NCI-H1930 (cell line): ENCODE measurements at regions not wholly inside any gene's neighbourhood (a gene's known extent, or its start where the extent isn't known, plus 50 kb on each side); places are given as distances from the start of the nearest gene placed in this dataset.
"Not testable (repeated sequence)": the region's sequence is repeated elsewhere in the genome, so short reads cannot be mapped to it uniquely, and the experiment has no call there.

Source experiments
- DNase-seq, 2 experiments: peaks; one replicate each; lab custom pipeline; 2025; lab: John Stamatoyannopoulos, UW

DNA sequence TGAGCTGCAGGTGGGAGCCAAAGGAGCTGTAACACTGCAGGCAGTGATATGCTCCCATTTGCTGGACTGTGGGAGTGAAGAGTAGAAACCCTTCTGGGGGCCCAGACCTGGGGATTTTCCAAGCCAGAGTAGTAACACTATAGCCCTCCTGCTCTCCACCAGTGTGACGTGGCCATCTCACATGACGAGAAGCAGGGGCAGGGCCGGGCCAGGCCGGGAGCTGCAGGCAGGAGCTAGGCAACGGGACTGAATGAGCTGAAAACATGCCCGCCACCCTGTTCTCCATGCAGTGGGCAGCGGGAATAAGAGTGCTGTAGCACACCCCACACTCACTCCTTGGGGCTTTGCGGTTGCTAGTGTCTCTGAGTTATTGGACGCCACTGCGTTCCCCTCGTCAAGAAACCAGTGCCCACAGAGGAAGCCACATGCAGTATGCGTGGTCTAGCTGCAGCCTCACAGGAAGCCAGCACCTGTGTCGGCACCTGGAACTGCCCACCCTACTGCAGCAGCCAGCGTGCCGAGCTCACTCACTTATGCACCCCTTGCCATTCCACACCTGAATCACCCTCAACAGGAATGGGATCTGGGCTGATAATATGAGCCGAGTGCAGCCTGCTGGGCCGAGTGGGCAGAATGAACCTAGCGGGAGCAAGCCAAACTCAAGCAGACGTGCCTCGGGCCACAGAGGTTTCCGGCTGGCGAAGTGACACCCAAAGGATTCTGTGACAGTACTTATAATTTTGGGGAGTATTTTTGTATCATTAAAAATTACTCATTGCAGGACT lies 1389.6 kb downstream of the KCNT2 start:
- DNase-seq, result no peak

DNA sequence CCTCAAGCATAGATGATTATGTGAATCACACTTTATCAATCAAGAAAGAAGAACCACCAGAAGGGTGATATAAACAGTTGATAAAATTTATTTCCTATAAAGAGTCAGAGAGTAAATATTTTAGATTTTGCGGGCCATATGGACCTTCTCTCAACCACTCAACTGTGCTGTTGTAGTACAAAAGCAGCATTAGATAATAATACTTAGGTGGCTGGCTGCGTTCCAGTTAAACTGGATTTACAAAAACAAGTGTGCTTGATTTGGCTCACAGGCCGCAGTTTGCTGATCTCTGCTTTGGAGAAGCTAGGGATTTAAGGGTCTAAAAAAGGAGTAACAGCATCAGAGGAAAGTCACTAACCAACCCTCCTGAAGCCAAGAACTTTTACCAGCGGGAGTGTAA lies 1406.0 kb downstream of the KCNT2 start:
- DNase-seq, result no peak

DNA sequence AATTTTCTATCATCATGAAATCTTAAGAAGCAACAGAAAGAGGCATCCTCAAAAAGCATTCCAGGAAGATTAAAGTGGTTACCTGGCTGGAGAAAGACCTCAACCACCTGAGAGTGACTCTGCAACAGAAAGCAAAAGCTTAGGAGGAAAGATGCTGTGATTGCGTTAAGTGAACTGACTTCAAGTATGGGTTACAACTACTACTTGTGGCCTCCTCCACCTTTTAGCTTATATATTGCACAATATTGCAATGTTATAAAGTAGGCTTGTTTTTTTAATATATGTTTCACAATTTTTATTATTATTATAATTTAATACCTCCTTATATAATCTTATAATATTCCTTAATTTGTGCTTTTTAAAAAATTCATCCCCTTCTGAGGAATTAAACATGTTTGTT lies 1407.5 kb downstream of the KCNT2 start:
- DNase-seq, result no peak

DNA sequence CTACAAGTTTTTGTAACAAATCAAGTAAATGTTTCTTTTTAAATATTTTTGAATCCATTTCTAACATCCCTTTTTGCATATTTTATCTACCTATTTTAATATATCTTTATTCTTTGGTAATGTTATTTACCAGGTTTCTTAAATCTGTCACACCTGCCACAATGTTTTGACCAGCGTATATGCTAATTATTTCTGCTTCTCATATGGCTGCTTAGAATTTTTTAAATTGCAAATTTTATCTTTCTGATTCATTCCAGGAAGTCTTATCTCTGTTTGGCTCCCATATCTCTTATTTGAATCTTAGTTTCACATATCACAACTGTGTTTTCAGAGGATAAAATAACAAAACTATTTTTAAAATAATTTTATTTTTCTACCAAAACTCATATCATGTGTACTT lies 1411.1 kb downstream of the KCNT2 start:
- DNase-seq, result no peak

DNA sequence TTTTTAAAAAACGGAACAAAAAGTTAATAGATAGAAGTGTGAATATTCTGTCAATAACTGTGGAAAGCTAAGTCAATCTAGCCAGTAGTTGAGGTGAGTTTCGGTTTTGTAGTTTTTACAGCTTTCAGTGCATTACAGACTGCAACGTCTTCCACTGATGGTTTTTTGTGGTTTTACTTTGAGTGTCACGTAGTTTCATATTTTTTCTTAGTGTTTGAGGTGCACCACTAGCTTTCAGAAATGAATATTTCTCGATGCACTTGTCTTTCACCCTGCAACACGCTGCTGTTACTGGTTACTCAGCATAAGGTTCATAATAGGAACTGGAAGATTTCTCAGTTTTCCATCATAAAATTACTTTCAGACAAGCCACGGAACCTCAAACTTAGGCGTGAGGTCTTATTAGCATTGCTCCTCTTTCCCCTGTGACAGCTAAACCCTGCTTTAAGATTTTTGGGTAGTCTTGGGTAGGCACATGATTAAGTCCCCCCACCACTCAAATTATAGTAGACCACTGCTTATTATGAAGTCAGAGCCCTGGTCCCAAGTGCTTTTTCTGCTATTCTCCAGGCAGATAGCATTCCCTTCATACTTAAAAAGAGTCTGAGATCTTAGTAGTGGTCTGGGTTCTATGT lies 1412.7 kb downstream of the KCNT2 start:
- DNase-seq, result no peak

DNA sequence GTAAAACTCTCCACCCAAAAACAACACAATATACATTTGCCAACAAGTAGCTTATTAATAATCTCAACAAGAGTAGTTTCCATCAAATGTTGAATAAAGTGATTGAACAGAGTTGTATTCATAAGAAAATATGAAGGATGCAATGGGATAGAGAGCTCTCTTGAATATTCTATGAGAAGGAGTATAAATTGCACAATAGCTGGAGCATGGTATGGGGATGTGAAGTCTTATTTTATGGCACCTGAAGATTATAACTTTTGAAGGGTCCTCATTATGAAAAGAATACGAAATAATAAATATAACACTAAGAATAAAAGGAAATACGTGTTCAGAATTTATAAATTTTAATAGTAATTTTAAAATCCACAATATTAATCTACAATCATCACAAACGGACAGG lies 1415.1 kb downstream of the KCNT2 start:
- DNase-seq, result no peak

DNA sequence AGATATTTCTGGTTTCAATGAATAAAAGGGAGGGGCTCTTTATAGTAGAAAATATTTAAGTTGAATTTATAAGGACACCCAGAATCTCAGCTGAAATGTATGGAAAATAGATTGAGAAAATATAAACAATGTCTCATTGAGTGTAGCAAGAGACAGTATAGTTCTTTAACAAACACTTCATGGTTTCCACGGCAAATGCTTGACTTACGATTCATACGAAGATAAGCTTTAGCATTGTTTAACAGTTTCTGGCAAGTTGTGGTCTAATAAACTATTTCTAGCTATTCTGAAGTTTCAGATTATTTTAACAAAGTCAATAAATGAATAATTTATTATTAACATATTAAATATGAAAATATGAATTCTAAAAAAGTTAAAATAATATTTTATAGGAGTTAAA lies 1419.4 kb downstream of the KCNT2 start:
- DNase-seq, result no peak

DNA sequence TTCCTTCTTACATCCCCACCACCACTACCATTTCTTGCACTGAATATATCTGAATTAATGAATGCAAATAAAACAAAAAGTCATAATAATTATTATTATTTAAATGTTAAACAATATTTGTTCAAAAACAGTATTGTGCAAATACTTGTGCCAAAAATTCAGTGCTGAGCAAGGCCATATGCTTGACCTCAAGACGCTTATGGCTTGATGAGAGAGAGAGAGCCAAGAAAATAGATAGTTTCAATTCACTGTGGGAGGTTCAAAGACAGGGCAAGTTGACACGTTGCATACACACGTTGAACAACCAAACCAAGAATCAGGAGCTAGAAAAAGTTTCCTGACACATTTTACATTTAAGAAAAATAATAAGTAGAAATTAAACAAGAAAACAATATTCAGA lies 1421.7 kb downstream of the KCNT2 start:
- no peak for DNase-seq

DNA sequence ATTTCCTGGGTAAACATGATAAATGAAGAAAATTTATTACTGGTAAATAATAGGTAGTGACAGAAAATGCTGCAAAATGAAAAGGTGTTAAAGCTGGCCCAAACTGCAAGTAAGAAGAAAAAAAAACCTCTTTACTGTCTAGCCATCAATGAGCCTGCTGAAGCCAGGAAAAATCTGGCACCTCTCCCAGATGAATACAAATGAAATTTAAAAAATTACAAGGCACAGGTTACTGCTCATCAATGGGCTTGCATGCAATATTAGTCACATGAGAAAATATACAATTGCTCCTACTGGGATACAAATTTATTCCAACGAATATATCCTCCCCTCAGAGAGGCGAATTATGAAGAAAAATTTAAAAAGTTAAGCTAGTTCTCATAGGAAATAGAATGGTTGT lies 1422.5 kb downstream of the KCNT2 start:
- DNase-seq, result no peak

DNA sequence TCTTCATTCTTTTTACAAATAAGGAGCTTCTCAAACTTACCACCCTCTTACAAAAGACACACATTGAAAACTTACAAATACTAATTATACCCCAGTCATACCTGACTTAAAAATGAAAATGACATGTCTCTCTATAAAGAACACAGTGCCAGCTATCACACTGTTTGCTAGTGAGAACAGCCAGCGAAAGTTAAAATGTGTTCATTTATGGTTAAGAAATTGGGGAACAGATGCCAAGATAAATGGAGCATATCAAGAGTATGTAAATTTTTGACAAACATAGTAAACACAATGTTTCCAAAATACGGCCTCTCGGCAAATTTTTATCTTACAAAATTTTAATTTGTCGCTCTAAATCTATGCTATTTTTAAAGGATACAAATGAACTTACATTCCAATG lies 1422.9 kb downstream of the KCNT2 start:
- no peak for DNase-seq

DNA sequence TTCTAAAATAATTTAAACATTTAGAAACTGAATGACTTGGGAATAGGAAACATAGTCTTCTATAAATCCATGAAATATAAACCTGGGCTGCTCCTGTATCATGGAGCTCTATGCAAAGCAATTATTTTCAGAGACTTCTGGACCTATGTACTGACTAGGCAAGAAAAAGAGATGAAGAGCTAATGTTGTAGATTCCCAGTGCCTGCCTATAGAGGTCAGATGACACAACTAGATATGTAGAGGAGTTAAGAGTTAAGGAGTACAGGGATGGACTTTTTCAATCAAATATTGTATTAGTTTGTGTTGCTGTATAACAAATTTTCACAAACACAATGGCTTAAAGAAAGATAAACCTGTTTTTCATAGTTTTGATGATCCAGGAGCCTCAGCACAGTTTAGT lies 1434.5 kb downstream of the KCNT2 start:
- DNase-seq, result no peak

DNA sequence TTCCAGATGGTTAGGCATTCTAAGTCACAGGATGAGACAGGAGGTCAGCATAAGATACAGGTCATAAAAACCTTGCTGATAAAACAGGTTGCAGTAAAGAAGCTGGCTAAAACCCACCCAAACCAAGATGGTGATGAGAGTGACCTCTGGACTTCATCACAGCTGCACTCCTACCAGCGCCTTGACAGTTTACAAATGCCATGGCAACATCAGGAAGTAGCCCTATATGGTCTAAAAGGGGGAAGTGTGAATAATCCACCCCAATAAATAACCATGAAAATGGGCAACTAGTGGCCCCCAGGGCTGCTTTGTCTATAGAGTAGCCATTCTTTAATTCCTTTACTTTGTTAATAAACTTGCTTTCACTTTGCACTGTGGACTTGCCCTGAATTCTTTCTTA lies 1448.4 kb downstream of the KCNT2 start:
- not testable (repeated sequence) for DNase-seq

DNA sequence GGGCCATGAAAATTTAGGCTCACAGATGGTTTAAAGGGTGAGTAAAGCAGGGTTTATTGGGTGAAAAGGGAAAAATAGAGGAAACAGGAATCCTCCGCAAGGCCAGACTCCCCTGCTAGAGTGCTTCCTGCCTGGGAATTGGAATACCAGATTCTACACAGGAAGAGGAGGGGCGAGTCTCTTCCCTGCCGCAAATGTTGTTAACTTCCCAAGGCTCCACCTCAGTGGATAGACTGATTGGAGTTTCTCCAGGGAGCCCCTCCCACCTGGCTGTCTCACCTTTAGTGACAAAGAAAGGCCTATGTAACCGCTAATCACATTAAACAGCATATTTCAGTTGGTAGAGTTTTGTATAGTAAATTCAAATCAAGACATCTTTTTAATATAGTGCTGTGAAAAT lies 1450.1 kb downstream of the KCNT2 start:
- no peak for DNase-seq

DNA sequence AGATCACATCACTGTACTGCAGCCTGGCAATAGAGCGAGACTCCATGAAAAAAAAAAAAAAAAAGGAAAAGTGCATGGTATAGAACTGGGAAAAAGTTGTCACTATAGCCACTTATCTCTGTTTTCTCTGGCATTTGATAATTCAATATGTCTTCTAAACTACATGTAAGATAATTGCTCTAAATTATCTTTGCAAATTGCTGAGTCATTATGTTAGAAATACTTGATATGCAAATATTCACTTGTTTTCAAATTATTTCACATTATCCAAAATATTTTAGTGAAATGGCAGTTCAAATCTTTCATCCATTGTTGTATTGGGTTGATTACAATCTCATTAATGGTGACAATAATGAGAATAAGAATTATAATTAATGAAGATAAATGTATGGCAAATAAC lies 1455.1 kb downstream of the KCNT2 start:
- DNase-seq, result no peak

DNA sequence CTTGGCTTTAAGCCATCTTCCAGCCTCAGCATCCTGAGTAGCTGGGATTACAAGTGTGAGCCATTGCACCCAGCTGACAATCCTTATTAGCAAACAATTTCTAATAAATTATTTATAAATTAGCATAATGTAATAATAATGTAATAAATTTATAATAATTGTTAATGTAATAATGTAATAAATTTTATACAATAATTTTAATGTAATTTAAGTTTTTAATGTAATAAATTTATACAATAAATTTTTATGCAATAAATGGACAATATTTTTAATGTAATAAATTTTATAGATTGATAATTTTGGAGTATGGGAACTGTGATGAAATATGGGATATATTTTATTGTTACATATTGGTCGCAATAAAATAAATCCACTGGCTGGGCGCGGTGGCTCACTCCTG lies 1457.5 kb downstream of the KCNT2 start:
- DNase-seq, result no peak

DNA sequence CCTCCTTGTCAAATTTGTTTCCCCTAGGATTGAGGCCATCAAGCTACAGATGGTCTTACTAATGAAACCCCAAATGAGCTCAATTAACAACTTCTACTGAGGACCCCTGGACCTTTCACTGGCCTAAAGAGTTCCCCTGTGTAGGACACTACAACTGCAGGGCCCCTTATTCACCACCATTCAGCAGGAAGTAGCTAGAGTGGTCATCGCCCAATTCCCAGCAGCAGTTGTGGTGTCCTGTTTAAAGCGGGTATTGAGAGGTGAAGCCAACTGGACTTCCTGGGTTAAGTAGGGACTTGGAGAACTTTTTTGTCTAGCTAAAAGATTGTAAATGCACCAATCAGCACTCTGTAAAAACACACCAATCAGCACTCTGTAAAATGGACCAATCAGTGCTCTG lies 1466.9 kb downstream of the KCNT2 start:
- DNase-seq, result no peak

DNA sequence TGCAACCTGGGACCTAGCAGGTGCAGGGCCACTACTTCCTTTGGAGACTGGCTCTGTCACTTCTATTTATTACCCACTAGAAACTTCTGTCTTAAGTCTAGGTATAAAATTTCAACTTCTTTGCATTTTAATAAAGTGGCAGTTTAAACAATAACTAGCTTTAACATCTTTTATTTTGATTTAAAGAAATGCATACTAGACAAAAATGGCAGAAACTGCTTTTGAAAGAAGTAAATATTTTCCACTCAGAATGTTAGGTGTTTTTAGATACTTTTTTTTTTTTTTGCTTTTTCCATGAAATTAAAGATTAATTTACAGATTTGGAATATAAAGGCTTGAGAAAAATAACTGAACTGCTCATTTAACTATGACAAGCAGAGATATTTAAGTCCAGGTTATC lies 1477.6 kb downstream of the KCNT2 start:
- DNase-seq, result no peak

DNA sequence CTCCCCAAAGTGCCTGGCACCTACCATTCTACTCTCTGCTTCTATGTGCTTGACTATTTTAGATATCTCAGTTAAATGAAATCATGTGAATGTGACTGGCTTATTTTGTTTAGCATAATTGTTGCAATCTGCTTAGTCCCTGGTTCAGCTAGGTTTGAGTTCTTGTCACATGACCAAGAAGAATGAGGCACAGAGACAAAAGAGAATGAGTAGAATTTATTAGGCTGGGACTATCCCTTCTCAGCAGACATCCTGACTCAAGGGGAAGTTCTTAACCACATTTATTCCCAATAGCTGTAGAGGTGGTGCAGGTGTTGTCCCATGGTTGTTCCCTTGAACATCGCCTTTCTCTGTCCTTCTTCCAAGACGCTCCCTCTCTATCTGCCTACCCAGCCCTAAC lies 1485.7 kb downstream of the KCNT2 start:
- no peak for DNase-seq

DNA sequence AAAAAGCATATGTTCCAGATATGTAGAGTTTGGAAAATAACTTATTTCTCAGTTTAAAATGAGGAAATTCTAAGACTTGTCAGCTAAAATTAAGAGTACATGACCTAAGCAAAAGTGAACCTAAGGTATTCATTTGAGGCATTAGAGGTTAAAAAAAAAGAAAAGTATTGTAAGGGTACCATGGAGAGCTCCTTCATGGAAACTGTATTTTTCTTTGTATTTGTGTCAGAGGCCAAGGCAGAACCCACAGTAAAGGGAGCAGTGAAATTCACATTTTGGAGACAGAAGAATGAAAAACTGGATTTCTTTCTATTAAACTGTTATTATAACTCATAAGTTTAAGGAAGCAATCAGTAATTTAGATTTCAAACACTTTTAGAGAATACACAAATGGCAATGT lies 1494.8 kb downstream of the KCNT2 start:
- DNase-seq, result no peak

DNA sequence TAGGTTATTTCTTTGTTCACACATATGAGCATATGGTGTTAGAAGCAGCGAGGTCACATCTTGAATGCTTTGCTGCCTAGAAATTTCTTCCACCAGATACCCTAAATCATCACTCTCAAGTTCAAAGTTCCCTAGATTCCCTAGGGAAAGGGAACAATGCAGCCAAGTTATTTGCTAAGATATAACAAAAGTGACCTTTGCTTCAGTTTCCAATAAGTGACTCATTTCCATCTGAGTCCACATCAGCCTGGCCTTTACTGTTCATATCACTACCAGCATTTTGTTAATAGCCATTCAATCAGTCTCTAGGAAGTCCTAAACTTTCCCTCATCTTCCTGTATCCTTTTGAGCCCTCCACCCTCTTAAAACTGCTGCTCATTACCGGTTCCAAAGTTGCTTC lies 1502.5 kb downstream of the KCNT2 start:
- no peak for DNase-seq

DNA sequence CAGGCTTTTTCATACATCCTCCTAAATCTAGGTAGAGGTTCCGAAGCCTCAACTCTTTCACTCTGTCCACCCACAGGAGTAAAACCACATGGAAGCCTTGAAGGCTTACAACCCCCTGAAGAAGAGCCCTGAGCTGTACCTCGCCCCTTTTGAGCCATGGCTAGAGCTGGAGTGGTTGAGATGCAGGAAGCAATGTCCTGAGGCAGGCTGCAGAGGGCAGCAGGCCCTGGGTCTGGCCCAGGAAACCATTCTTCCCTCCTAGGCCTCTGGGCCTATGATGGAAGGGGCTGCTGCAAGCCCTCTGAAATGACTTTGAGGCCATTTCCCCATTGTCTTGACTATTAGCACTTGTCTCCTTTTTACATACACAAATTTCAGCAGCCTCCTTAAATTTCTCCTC lies 1503.0 kb downstream of the KCNT2 start:
- no peak for DNase-seq

DNA sequence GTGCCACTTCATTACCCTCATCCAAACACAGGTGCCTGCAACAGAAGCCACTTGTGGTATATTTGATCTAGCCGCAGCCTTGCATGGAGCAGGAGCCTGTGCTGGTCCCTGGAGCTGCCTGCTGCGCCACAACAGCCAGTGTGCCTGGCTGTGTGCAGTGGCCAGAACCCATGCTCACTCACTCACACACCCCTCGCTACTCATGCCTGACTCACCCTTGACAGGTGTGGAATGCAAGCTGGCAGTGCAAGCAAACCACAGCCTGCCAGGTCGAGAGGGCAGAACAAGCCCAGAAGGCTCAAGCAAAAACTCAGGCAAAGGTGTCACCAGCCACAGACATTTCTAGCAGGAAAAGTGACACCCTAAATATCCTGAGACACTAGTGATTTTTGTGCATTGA lies 1510.9 kb downstream of the KCNT2 start:
- DNase-seq, result no peak

DNA sequence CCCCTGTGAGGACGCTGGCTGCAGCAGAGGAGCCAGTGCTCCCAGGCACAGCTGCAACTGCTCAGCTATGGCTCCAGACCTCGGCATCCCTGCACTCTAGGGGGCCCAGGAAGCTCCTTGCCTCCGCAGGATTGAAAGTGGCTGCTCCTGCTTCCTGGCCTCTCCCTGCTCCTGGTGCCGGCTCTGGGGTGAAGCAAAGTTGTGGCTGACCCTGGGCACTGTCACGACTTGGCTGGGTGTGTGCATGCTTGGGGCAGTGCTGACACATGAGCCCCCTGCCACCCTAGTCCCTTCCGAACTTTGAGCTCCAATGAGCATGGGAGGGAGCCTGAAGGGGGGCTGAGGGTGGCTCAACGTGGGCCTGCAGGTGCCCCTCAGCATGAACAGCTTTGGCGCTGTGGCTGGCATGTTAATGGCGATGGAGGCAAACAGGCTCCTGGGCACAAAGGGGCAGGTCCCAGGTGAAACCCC lies 1512.2 kb downstream of the KCNT2 start:
- DNase-seq, result no peak

DNA sequence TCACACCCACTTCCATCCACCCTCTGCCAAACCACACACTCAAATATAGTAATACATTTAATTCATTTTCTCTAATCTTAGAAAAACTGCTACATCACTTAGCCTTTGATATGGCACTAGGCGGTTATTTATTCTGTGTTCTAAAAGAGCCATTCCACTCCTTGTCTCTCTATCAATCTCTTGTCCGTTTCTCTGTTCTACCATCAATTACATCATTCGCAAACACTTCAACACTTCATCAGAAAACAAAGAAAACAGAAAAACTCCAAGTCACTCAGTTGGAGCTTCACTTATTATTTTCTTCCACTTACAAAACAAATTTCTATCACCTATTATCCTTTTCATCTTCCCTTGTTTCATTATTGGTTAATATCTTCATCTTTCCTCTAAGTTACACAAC lies 1523.0 kb downstream of the KCNT2 start:
- DNase-seq, result no peak
